HL-60/S4 treated with phorbol 12-myristate 13-acetate at 8.2 ng/mL for 4 days and 3 days (cell line): ENCODE measurements at regions not wholly inside any gene's neighbourhood (a gene's known extent, or its start where the extent isn't known, plus 50 kb on each side); places are given as distances from the start of the nearest gene placed in this dataset.

Experiments
- in situ Hi-C: fragments of 300-500 bp; cut with MboI; formaldehyde crosslinking; loops from 2 replicates; pipeline ENCODE4 v1.15.0; 2022; ENCODE audit warnings: low sequenced_read_pairs

DNA sequence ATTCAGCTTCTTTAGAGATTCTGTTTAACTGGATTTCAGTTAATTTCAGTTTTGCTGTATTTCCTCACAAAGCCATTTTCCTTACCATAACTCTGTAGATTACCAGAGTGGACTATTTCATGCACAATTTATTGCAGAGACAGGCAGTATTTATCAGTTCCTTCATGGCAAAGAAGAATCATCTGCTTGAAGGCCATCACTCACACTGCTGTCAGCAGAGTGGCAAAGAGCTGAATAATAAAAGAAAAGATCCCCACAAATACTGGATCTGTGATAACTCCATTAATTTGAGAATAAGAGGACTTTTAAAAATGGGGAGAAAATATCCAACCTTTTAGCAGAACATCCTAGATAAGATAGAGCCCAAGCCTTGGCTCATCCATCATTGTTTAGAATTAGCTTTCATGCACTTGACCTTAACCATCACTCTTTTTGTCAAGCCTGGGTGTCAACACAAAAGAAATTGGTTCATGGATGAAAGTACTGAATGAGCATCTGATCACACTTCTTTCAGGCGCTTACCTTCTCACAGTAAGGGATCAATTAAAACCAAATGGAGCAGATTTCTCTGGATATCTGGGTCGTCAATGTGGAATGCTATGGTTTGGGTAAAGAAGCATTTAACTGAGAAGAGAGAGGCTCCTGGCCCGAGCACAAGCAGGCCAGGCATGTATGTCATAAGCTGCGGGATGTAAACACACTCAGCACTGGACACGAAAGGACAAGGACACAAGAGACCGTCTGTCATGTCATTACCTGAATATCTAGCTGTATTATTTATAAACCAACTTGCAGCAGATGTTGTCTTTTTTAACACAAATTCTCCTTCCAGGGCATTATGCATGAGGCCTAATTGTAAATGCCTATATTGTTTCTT is 376.2 kb downstream of the ZNF521 start:
- in situ Hi-C loops = no loop called here

- in situ Hi-C loops = no loop called here
Measured at GRCh38 chr18:24976502-24976901, 375.5 kb downstream of the ZNF521 start.

GRCh38 chr18:24979235-24979634 is 372.7 kb downstream of the ZNF521 start:
- in situ Hi-C loops = no loop called here

DNA sequence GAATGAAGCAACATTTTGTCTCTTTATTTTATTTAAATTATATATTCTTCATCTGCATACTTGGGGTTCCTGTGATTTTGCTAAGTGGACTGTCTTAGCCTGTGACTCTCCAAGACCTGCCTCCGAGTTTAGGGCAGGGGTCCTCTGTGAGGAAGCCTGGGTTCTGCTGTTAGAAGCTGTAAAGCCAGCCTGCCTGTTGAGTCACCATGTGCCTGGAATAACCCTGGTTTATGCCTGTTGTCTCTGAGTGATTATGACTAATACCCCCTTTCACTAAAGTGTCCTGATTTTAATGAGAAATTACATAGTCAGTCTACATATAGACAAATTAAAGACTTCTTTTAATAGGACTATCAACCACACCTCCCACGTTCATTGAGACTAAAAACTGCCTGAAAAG is 369.1 kb downstream of the ZNF521 start:
- in situ Hi-C loops = no loop called here

DNA sequence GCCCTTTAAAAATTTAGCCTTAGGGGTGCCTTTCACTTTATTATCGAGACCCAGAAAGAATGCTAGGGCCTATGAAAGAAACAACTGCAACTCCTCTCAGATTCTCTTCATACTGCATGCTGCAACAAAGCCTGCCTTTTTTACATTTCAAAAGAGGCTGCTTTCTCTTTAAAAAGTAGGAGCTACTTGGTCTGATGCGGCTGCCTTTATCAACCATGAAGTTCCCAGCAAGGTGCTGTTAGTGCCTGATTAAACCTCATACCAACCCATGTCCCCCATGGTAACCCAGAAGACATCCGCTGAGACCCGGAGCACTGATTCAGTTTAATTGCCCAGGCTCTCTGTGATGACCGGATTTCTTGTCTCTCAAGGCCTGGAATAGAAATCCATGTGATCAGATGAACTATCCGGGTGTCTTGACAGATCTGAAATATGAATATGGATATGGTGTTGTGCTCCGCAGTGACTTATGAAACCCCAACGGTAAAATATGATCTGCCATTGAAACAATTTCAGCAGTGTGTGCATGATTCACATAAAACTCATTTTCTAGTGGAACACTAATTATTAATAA is 368.3 kb downstream of the ZNF521 start:
- in situ Hi-C loops = no loop called here

- in situ Hi-C loops = no loop called here
Measured at GRCh38 chr18:24985586-24985985, 366.4 kb downstream of the ZNF521 start.

- in situ Hi-C loops = no loop called here
Measured at GRCh38 chr18:24986666-24987302, 365.2 kb downstream of the ZNF521 start.

DNA sequence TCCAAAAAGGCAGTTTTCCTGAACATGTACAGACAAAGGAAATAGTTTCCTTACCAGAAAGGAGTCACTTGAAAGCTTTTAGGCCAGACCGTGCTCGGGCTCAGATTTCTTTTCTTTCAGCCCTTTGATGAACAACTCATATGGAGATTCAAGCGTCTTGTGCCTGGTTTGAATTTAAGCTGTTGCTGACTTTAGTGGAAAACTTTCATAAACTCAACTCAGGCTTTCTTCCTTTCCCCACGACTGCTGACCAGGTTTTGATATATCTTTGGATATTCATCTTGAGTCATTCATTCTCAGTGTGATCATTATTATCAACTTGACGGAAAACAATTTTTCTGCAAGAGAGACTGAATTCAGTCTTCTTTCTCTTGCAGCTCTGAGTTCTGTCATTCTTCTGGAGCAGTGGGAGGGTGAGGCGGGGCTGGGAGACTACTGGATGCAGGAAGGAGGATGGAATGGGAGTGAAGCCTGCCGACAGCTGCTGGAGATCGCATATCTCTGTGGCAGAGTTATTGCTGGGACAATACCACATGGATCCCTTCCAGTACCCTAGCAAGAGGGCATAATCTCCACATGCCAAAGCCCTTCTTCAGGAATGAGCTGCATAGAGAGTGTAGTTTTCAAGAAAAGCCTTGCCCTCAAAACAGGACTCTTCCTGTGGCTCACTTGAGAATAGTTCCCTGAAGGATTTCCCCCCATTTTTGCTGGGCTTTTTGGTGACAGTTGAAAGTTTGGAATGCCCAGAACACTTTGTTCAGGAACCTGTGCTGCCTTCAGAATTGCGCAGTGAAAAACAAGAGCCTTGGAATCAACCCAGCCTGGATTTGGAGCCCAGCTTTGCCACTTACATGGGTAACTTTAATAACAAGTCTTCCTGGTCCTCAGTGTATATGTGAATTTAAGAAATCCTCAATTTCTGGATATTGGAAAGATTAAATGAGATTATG is 364.4 kb downstream of the ZNF521 start:
- in situ Hi-C loops = no loop called here

- in situ Hi-C loops = no loop called here
Measured at GRCh38 chr18:24988253-24988840, 363.6 kb downstream of the ZNF521 start.

GRCh38 chr18:24989760-24990593 is 362.0 kb downstream of the ZNF521 start:
- in situ Hi-C loops = no loop called here

DNA sequence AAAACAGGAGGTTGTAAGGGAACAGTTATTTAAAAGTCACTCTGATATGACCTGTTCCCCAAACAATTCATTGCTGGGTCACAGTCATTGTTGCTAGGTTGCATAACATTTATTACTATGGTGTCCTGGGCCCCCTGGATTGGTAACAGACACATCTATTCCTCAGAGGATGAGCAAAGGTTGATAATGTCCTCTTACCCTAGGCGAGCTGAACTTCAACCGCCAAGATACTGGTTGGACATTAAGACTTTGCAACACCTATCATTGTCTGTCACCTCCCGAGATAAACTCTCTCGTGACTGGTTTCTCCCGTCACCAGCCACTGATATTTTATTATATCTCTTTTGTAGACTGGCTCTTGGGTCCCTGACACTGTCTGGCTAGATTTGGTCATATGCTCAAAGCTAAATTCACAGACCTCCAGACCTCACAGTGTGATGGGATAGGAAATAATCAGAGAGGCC is 361.3 kb downstream of the ZNF521 start:
- in situ Hi-C loops = no loop called here

- in situ Hi-C loops = no loop called here
Measured at GRCh38 chr18:24991141-24992060, 360.6 kb downstream of the ZNF521 start.

GRCh38 chr18:24992491-24992890 is 359.5 kb downstream of the ZNF521 start:
- in situ Hi-C loops = no loop called here

- in situ Hi-C loops = no loop called here
Measured at GRCh38 chr18:24993628-24994027, 358.3 kb downstream of the ZNF521 start.

- in situ Hi-C loops = no loop called here
Measured at GRCh38 chr18:24995056-24995455, 356.9 kb downstream of the ZNF521 start.

DNA sequence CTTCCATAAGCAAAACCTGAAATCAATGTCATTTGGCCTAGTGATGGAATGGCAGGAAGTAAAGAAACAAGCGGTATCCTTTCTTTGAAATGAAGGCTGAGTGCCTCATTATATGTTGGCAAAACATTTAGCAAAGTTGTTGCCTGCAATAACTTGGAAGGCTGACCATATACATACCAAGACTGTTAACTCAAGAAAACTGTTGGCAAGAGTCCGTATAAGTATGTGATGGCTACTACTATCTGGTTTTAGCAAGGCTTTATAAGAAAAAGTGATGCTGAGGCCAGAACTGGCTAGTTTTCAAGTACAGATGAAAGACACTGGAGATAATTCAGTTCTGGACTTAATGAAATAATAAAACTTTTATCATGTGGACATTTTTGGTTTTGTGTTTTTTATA is 356.2 kb downstream of the ZNF521 start:
- in situ Hi-C loops = no loop called here

GRCh38 chr18:24999650-25000267 is 352.2 kb downstream of the ZNF521 start:
- in situ Hi-C loops = no loop called here

- in situ Hi-C loops = no loop called here
Measured at GRCh38 chr18:25001803-25002202, 350.2 kb downstream of the ZNF521 start.
